ENCODE measurements at regions not wholly inside any gene's neighbourhood (a gene's known extent, or its start where the extent isn't known, plus 50 kb on each side); places are given as distances from the start of the nearest gene placed in this dataset.

DNA sequence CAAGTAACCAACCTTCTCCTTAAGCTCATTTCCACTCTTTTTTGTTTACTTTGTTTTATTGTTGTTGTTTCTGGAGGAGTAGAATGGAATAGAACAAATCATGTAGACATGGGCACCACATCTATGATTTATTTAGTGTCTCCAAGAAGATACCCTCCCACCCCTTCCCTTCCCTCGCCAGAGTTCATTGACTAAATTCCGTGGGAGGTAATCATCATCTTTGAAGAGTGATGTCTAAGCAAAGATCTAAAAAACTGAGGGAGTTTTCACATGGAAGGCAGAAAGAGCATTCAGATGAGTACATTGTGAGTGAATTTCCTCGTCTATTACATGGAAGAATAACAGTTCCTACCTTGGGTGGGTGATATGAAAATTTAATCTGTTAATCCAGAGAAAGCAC lies 136.2 kb downstream of the SEC16B start:
- no peak overlapping the region for H3K4me3 ChIP-seq (ENCODE audit: low read depth, low read length)
- no peak for DNase-seq (ENCODE audit: low read depth)
- H3K27me3 ChIP-seq (ENCODE audit: control insufficient read depth, insufficient read depth, low read length) = no peaks in the 10 kb centered on the region

DNA sequence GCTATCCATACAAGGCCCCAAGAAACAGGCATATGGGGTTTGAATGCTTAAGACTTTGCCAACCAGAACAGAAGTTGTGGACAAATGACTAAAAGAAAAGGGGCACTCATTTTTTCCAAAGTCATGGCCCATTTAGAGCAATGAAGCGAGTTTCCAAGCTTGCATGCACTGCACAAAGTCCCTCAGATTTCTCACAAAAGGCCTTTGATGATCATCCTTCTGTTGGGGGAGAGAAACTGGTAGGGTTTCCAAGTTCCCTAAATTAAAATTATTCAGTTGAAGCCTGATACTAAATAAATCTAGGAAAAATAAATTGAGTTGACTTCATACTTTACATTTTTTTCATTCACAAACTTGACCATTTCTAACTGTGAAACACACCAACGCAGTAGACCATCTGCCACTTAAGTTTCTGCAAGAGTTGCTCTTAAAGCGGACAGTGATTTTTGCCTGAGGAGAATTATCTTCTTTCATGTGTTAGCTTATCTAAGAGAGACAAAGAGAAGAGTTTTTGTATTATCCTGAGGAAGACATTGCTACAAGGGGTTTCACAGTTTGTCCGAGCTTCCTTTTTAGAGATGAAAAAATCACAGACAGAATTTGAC lies 139.2 kb downstream of the SEC16B start:
- H3K27me3 ChIP-seq (ENCODE audit: control insufficient read depth, insufficient read depth, low read length) = no peaks in the 10 kb centered on the region
- H3K4me3 ChIP-seq (ENCODE audit: low read depth, low read length) = no peak overlapping the region
- DNase-seq (ENCODE audit: low read depth) = no peak
- TF ChIP-seq, protein P1, sequence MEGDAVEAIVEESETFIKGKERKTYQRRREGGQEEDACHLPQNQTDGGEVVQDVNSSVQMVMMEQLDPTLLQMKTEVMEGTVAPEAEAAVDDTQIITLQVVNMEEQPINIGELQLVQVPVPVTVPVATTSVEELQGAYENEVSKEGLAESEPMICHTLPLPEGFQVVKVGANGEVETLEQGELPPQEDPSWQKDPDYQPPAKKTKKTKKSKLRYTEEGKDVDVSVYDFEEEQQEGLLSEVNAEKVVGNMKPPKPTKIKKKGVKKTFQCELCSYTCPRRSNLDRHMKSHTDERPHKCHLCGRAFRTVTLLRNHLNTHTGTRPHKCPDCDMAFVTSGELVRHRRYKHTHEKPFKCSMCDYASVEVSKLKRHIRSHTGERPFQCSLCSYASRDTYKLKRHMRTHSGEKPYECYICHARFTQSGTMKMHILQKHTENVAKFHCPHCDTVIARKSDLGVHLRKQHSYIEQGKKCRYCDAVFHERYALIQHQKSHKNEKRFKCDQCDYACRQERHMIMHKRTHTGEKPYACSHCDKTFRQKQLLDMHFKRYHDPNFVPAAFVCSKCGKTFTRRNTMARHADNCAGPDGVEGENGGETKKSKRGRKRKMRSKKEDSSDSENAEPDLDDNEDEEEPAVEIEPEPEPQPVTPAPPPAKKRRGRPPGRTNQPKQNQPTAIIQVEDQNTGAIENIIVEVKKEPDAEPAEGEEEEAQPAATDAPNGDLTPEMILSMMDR (IDR thresholded peaks at IDR 0.05; ENCODE audit: insufficient read depth, low read length, poor library complexity, severe bottlenecking) = no peak
- H3K36me3 ChIP-seq (ENCODE audit: control insufficient read depth, insufficient read depth, low read length) = no peaks in the 10 kb centered on the region

More for the DNA sequence above, 136.2 kb downstream of the SEC16B start:
- TF ChIP-seq, protein P1 (IDR thresholded peaks at IDR 0.05; ENCODE audit: insufficient read depth, low read length, poor library complexity, severe bottlenecking) = no peak
- H3K36me3 ChIP-seq (ENCODE audit: control insufficient read depth, insufficient read depth, low read length) = no peaks in the 10 kb centered on the region

DNA sequence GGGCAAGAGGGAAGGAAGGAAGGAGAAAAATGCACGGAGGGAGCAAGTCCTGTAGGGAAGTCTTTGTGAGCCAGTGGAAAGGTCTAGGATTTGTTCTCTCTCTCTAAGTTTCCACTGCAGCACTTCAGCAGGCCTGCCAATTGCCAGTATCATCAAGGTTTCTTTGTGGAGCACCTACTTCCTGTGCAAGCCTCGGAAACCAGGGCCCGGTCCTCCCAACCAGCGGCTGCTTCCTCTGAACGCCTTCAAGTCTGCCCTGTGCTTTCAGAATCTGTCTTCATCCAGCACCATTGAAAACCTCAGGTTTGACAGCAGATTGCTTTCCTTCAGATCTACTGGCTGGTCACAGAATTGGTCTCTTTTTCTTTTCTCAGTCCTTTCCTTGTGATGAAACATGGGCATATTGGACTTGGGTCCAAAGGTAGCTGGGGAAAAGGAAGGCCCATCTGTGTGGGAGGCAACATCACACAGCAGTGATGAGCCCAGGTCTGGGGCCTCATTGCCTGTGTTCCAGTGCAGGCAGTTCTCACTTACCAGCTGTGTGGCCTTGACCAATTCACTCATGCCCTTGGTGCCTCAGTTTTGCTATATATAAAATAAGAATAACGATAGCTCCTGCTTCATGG lies 144.5 kb downstream of the SEC16B start:
- H3K36me3 ChIP-seq (ENCODE audit: control insufficient read depth, insufficient read depth, low read length) = no peaks in the 10 kb centered on the region
- H3K4me3 ChIP-seq (ENCODE audit: low read depth, low read length) = no peak overlapping the region
- DNase-seq (ENCODE audit: low read depth) = no peak
- TF ChIP-seq, protein P1 (IDR thresholded peaks at IDR 0.05; ENCODE audit: insufficient read depth, low read length, poor library complexity, severe bottlenecking) = no peak
- no peaks in the 10 kb centered on the region for H3K27me3 ChIP-seq (ENCODE audit: control insufficient read depth, insufficient read depth, low read length)

DNA sequence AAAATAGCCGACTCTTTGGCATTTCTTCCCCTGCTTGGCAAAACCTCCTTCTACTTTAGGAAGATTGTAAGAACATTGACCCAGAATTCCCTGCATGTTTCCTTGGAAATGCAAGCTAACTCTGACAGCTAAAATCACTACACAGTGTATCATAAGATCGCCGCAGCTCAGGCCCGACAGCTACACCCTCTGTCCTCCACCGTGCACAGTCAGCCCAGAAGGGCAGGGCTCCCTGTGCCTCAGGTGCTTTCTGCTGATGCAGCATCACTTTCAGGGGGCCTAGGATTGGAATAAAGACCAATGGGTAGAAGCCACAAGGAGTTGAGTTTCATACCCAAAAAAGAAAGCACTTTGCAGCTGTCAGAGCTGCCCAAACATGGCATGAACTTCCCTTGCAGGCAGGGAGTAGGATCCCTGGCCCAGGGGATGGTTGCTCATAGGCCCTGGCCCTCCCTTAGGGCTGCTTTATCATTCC lies 145.3 kb downstream of the SEC16B start:
- H3K4me3 ChIP-seq (ENCODE audit: low read depth, low read length) = no peak overlapping the region

DNA sequence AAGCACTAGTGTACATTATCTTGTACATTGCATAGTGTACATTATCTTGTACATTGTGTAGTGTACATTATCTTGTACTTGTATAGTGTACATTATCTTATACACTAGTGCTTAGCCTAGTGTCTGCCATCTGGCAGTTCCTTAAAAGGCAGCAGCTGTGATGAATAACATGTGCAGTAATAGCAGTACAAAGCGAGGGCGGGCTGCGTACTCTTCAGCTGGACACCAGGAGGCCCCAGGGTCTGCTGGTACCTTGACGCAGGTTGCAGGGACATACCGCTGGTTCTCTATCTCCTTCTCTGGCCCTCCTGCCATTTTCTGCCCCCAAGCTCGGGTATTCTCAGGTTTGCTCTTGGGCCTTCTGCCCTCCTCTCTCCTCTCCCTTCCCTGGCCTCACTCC lies 149.6 kb downstream of the SEC16B start:
- no peak overlapping the region for H3K4me3 ChIP-seq (ENCODE audit: low read depth, low read length)
- no peaks in the 10 kb centered on the region for H3K27me3 ChIP-seq (ENCODE audit: control insufficient read depth, insufficient read depth, low read length)
- H3K36me3 ChIP-seq (ENCODE audit: control insufficient read depth, insufficient read depth, low read length) = no peaks in the 10 kb centered on the region
- DNase-seq (ENCODE audit: low read depth) = no peak
- TF ChIP-seq, protein P1 (IDR thresholded peaks at IDR 0.05; ENCODE audit: insufficient read depth, low read length, poor library complexity, severe bottlenecking) = no peak

More for the DNA sequence above, 145.3 kb downstream of the SEC16B start:
- TF ChIP-seq, protein P1 (IDR thresholded peaks at IDR 0.05; ENCODE audit: insufficient read depth, low read length, poor library complexity, severe bottlenecking) = no peak
- Histone ChIP-seq H3K27me3 (ENCODE audit: control insufficient read depth, insufficient read depth, low read length) (no peaks in the 10 kb centered on the region), H3K36me3 (ENCODE audit: control insufficient read depth, insufficient read depth, low read length) (no peaks in the 10 kb centered on the region)
- DNase-seq (ENCODE audit: low read depth) = no peak

Measured in kidney epithelial cell (primary cell).